Mesothelial cell of epicardium (in vitro differentiated cells): ENCODE measurements at regions not wholly inside any gene's neighbourhood (a gene's known extent, or its start where the extent isn't known, plus 50 kb on each side); places are given as distances from the start of the nearest gene placed in this dataset.

ENCODE experiments used
- DNase-seq, 2 experiments: peaks; one replicate each; pipeline ENCODE4 v3.0.0; 2021; ENCODE audit warnings: low spot score in 2 of 2; ENCODE audit not compliant: unreplicated experiment in 2 of 2
- H3K27ac Mint-ChIP-seq: 2 replicates; pipeline ENCODE4 v1.8.0; 2021; ENCODE audit warnings: mixed read lengths
- H3K27me3 Mint-ChIP-seq: 2 replicates; pipeline ENCODE4 v1.8.0; 2021; ENCODE audit warnings: low read depth, mixed read lengths
- H3K36me3 Mint-ChIP-seq: 2 replicates; pipeline ENCODE4 v1.8.0; 2021; ENCODE audit warnings: mixed read lengths
- H3K4me1 Mint-ChIP-seq: 2 replicates; pipeline ENCODE4 v1.8.0; 2021; ENCODE audit warnings: mixed read lengths
- H3K4me3 Mint-ChIP-seq: 2 replicates; pipeline ENCODE4 v1.8.0; 2021; ENCODE audit warnings: mild to moderate bottlenecking, moderate library complexity, mixed read lengths
- H3K9me3 Mint-ChIP-seq: 2 replicates; pipeline ENCODE4 v1.8.0; 2021; ENCODE audit warnings: mixed read lengths
- TF ChIP-seq, protein P1 (sequence below): fragments of 200-600 bp; sonication (generic); IDR thresholded peaks from one replicate; pipeline ENCODE4 v1.5.0; 2021; ENCODE audit warnings: antibody characterized with exemption; ENCODE audit not compliant: unreplicated experiment

- no peak overlapping the region for H3K27ac Mint-ChIP-seq
- H3K4me1 Mint-ChIP-seq = peaks cover 12% of the 10 kb centered on the region
- no peaks in the 10 kb centered on the region for H3K36me3 Mint-ChIP-seq
- H3K4me3 Mint-ChIP-seq = no peak overlapping the region
- H3K9me3 Mint-ChIP-seq = no peaks in the 10 kb centered on the region
- no peak for DNase-seq
- peaks cover 33% of the 10 kb centered on the region for H3K27me3 Mint-ChIP-seq
- TF ChIP-seq, protein P1, sequence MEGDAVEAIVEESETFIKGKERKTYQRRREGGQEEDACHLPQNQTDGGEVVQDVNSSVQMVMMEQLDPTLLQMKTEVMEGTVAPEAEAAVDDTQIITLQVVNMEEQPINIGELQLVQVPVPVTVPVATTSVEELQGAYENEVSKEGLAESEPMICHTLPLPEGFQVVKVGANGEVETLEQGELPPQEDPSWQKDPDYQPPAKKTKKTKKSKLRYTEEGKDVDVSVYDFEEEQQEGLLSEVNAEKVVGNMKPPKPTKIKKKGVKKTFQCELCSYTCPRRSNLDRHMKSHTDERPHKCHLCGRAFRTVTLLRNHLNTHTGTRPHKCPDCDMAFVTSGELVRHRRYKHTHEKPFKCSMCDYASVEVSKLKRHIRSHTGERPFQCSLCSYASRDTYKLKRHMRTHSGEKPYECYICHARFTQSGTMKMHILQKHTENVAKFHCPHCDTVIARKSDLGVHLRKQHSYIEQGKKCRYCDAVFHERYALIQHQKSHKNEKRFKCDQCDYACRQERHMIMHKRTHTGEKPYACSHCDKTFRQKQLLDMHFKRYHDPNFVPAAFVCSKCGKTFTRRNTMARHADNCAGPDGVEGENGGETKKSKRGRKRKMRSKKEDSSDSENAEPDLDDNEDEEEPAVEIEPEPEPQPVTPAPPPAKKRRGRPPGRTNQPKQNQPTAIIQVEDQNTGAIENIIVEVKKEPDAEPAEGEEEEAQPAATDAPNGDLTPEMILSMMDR = no peak
These were observed 196.2 kb downstream of the RGS3 start for GRCh38 chr9:113659740-113660139.

DNA sequence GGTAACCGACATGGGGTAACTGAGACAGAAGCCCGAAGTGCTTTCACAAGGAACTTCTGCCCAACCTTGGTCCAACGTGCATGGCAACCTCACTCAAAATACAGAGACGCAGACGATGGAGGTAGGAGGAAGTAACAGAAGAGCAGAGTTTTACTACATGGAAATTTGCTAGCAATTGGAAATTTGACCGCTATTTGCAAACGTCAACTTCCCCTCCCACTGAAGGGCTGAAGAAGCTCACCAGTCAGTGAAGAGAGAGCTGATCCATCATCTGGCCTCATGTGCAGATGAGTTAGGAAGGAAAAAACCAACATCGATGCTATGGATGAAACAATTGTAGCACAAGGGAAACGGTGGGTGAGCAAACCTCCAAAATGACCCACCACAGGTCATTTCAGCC lies 196.7 kb downstream of the RGS3 start:
- DNase-seq = no peak
- Mint-ChIP-seq H3K9me3 (no peaks in the 10 kb centered on the region), H3K4me1 (peaks cover 9% of the 10 kb centered on the region), H3K27me3 (peaks cover 33% of the 10 kb centered on the region), H3K27ac (no peak overlapping the region), H3K36me3 (no peaks in the 10 kb centered on the region), H3K4me3 (no peak overlapping the region)
- TF ChIP-seq, protein P1 = no peak

DNA sequence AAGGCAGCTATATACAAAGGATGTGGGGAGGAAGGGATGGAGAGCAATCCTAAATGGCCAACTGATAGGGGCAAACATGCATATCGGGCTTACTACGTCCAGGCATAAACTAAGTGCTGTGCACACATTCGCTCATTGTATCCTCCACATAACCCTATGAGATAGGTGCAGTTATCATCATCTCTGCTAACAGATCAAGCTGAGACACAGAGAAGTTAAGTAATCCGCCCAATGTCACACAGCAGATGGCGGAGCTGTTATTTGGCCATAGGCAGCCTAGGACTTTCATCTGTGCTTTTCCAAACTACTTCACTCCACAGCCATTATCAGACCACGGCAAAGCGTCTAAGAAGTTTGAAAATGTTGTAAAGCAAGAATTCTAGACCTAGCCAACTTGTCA lies 197.5 kb downstream of the RGS3 start:
- Mint-ChIP-seq H3K27me3 (peaks cover 33% of the 10 kb centered on the region), H3K4me1 (peaks cover 6% of the 10 kb centered on the region), H3K36me3 (no peaks in the 10 kb centered on the region), H3K9me3 (no peaks in the 10 kb centered on the region), H3K4me3 (no peak overlapping the region), H3K27ac (no peak overlapping the region)
- TF ChIP-seq, protein P1 = no peak
- no peak for DNase-seq

GRCh38 chr9:113664181-113664875 lies 200.8 kb downstream of the RGS3 start:
- DNase-seq = no peak
- H3K27me3 Mint-ChIP-seq = peaks cover 28% of the 10 kb centered on the region
- H3K36me3 Mint-ChIP-seq = no peaks in the 10 kb centered on the region
- no peaks in the 10 kb centered on the region for H3K9me3 Mint-ChIP-seq
- H3K4me3 Mint-ChIP-seq = no peak overlapping the region
- H3K4me1 Mint-ChIP-seq = peaks cover 7% of the 10 kb centered on the region
- H3K27ac Mint-ChIP-seq = no peak overlapping the region
- TF ChIP-seq, protein P1 = no peak

DNA sequence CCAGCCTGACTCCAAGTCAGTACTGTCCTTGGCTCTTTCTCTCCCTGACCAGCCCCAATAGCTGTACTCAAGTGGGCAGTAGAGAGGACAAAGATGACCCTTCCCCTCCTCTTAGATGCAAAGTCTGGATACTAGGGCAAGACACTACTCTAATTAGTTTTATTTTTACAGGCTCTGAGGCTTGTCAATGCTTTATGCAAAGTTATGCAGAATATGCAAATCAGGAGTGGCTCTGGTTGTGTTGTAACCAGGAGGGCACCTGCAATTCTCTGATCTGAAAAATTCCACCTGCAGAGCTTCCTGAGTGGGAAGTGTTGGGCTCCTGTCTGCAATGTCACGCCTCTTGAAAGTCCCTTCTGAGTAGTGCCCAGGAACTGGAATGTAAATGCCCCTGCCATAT lies 201.5 kb downstream of the RGS3 start:
- no peak for DNase-seq
- TF ChIP-seq, protein P1 = no peak
- Mint-ChIP-seq H3K4me3 (no peak overlapping the region), H3K4me1 (peaks cover 7% of the 10 kb centered on the region), H3K9me3 (no peaks in the 10 kb centered on the region), H3K36me3 (no peaks in the 10 kb centered on the region), H3K27ac (no peak overlapping the region), H3K27me3 (peaks cover 21% of the 10 kb centered on the region)

- Mint-ChIP-seq H3K4me3 (no peak overlapping the region), H3K4me1 (peaks cover 7% of the 10 kb centered on the region), H3K27me3 (peaks cover 15% of the 10 kb centered on the region), H3K9me3 (no peaks in the 10 kb centered on the region), H3K27ac (no peak overlapping the region), H3K36me3 (no peaks in the 10 kb centered on the region)
- TF ChIP-seq, protein P1 = no peak
- DNase-seq = no peak
These were observed 202.2 kb downstream of the RGS3 start for GRCh38 chr9:113665756-113666155.
